ENCODE measurements at regions not wholly inside any gene's neighbourhood (a gene's known extent, or its start where the extent isn't known, plus 50 kb on each side); places are given as distances from the start of the nearest gene placed in this dataset.

GRCh38 chr4:22030881-22031280, 82.3 kb upstream of the KCNIP4 start:
- Histone ChIP-seq H3K4me2 (ENCODE audit: control insufficient read depth, insufficient read depth) (no peak overlapping the region), H3K4me1 (ENCODE audit: control insufficient read depth, insufficient read depth, low read length) (no peaks in the 10 kb centered on the region), H3K9me3 (replicated peaks; ENCODE audit: control insufficient read depth, insufficient read depth, low read length) (no peaks in the 10 kb centered on the region), H3K36me3 (ENCODE audit: control insufficient read depth in 2 of 2, insufficient read depth in 2 of 2, low read length in 1 of 2) (no peaks in the 10 kb centered on the region), H3K4me3 (no peak overlapping the region), H3K27me3 (replicated peaks in 1 of 2; ENCODE audit: control insufficient read depth in 2 of 2, insufficient read depth in 2 of 2, low read length in 1 of 2) (no peaks in the 10 kb centered on the region), H4K20me1 (ENCODE audit: control insufficient read depth, insufficient read depth) (no peaks in the 10 kb centered on the region), H3K79me2 (ENCODE audit: control insufficient read depth, insufficient read depth, low read length) (no peaks in the 10 kb centered on the region), H3K9ac (ENCODE audit: control insufficient read depth, insufficient read depth, low read length) (no peak overlapping the region), H3K27ac (ENCODE audit: control insufficient read depth, insufficient read depth) (no peak overlapping the region), H2AFZ (ENCODE audit: control insufficient read depth, low read depth, low read length) (no peak overlapping the region)
- POLR2A ChIA-PET: no interaction called here
- 4% methylated on average over 1 of the region's 1 CpG for WGBS (ENCODE audit: insufficient coverage, insufficient replicate concordance, low lambda C conversion rate, missing lambda C conversion rate)
- BruUV-seq (replicated peaks): no TSS peak
- ATAC-seq (no peak), FAIRE-seq (no peak), DNase-seq (ENCODE audit: low read depth, low spot score) (no peak)
- CTCF ChIA-PET: no interaction called here
- RAD21 ChIA-PET (ENCODE audit: unreplicated experiment): no interaction called here
- in situ Hi-C loops (cut with MboI): no loop called here
- SMC1A ChIA-PET (ENCODE audit: uncharacterized antibody, unreplicated experiment): no interaction called here
- intact Hi-C loops (cut with micrococcal nuclease; ENCODE audit: unreplicated experiment): no loop called here
- TF ChIP-seq JUND (IDR thresholded peaks at IDR 0.05; ENCODE audit: low read depth, low read length) (no peak), ELK1 (IDR thresholded peaks at IDR 0.05; ENCODE audit: low read depth, low read length) (no peak), EGR1 (IDR thresholded peaks at IDR 0.05; ENCODE audit: borderline replicate concordance in 1 of 2, low read depth in 2 of 2, low read length in 2 of 2) (no peak), HDAC6 (IDR thresholded peaks at IDR 0.05; ENCODE audit: unreplicated experiment) (no peak), BMI1 (IDR thresholded peaks at IDR 0.05; ENCODE audit: borderline replicate concordance) (no peak), MXI1 (IDR thresholded peaks at IDR 0.05; ENCODE audit: low read depth, low read length) (no peak), ZNF622 (IDR thresholded peaks at IDR 0.05) (no peak)

GRCh38 chr4:22030307-22030706, 81.7 kb upstream of the KCNIP4 start:
- ChIA-PET RAD21 (ENCODE audit: unreplicated experiment) (no interaction called here), POLR2A (no interaction called here), CTCF (no interaction called here), SMC1A (ENCODE audit: uncharacterized antibody, unreplicated experiment) (no interaction called here)
- no TSS peak for BruUV-seq (replicated peaks)
- DNase-seq (ENCODE audit: low read depth, low spot score): no peak
- 36% methylated on average over 5 of the region's 5 CpGs for WGBS (ENCODE audit: insufficient coverage, insufficient replicate concordance, low lambda C conversion rate, missing lambda C conversion rate)
- Histone ChIP-seq H3K27me3 (replicated peaks in 1 of 2; ENCODE audit: control insufficient read depth in 2 of 2, insufficient read depth in 2 of 2, low read length in 1 of 2) (no peaks in the 10 kb centered on the region), H3K4me1 (ENCODE audit: control insufficient read depth, insufficient read depth, low read length) (no peaks in the 10 kb centered on the region), H3K36me3 (ENCODE audit: control insufficient read depth in 2 of 2, insufficient read depth in 2 of 2, low read length in 1 of 2) (no peaks in the 10 kb centered on the region), H3K4me3 (no peak overlapping the region), H3K9me3 (replicated peaks; ENCODE audit: control insufficient read depth, insufficient read depth, low read length) (no peaks in the 10 kb centered on the region), H3K4me2 (ENCODE audit: control insufficient read depth, insufficient read depth) (no peak overlapping the region), H3K79me2 (ENCODE audit: control insufficient read depth, insufficient read depth, low read length) (no peaks in the 10 kb centered on the region), H4K20me1 (ENCODE audit: control insufficient read depth, insufficient read depth) (no peaks in the 10 kb centered on the region), H3K27ac (ENCODE audit: control insufficient read depth, insufficient read depth) (no peak overlapping the region), H2AFZ (ENCODE audit: control insufficient read depth, low read depth, low read length) (no peak overlapping the region), H3K9ac (ENCODE audit: control insufficient read depth, insufficient read depth, low read length) (no peak overlapping the region)
- no peak for FAIRE-seq
- intact Hi-C loops (cut with micrococcal nuclease; ENCODE audit: unreplicated experiment): no loop called here
- TF ChIP-seq, protein P1, sequence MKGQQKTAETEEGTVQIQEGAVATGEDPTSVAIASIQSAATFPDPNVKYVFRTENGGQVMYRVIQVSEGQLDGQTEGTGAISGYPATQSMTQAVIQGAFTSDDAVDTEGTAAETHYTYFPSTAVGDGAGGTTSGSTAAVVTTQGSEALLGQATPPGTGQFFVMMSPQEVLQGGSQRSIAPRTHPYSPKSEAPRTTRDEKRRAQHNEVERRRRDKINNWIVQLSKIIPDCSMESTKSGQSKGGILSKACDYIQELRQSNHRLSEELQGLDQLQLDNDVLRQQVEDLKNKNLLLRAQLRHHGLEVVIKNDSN (IDR thresholded peaks at IDR 0.05; ENCODE audit: borderline replicate concordance, extremely low read length, insufficient read depth, low read depth, low read length): no peak
- no peak for TF ChIP-seq ZBTB33 (IDR thresholded peaks at IDR 0.05)
- no peak for TF ChIP-seq ESRRA (IDR thresholded peaks at IDR 0.05; ENCODE audit: low read length)
- no peak for TF ChIP-seq NFYA (IDR thresholded peaks at IDR 0.05; ENCODE audit: borderline replicate concordance, low read depth, low read length)
- in situ Hi-C loops (cut with MboI): no loop called here
- no peak for ATAC-seq
